ENCODE measurements at regions not wholly inside any gene's neighbourhood (a gene's known extent, or its start where the extent isn't known, plus 50 kb on each side); places are given as distances from the start of the nearest gene placed in this dataset.

- Mint-ChIP-seq H3K9me3 (peaks cover 0 to 5% (median 0%) of the 10 kb centered on the region in 7 donors), H3K4me1 (no peaks in the 10 kb centered on the region), H3K27me3 (ENCODE audit: low read depth in 3 of 3) (peaks cover 0 to 2% (median 0%) of the 10 kb centered on the region in 3 donors), H3K27ac (no peak overlapping the region), H3K4me3 (no peak overlapping the region), H3K36me3 (no peaks in the 10 kb centered on the region)
- no peak overlapping the region for H3K9ac ChIP-seq (ENCODE audit: insufficient read depth, low read length, poor library complexity, severe bottlenecking)
- no peak overlapping the region for H2AFZ ChIP-seq (ENCODE audit: insufficient read depth, low read depth, low read length, poor library complexity, severe bottlenecking)
- no peaks in the 10 kb centered on the region for H3K79me2 ChIP-seq (ENCODE audit: insufficient read depth, low read length)
- no peak for TF ChIP-seq CTCF (IDR thresholded peaks at IDR 0.05)
- no peaks in the 10 kb centered on the region for H4K20me1 ChIP-seq (ENCODE audit: insufficient read depth, low read length)
- no peak overlapping the region for H3K4me2 ChIP-seq (replicated peaks; ENCODE audit: extremely low read depth, low read length, poor library complexity, severe bottlenecking)
- no peaks in the 10 kb centered on the region for H3K9me3 ChIP-seq (replicated peaks in 1 of 2; ENCODE audit: control insufficient read depth in 1 of 2, insufficient read depth in 1 of 2, low read length in 2 of 2)
- intact Hi-C loops (cut with micrococcal nuclease) = no loop called here
- H3K36me3 ChIP-seq (replicated peaks in 1 of 2; ENCODE audit: control insufficient read depth in 1 of 2, insufficient read depth in 2 of 2, low read length in 2 of 2) = no peaks in the 10 kb centered on the region
- no peaks in the 10 kb centered on the region for H3K27me3 ChIP-seq (ENCODE audit: control insufficient read depth in 2 of 2, insufficient read depth in 2 of 2, low read length in 2 of 2)
- H3K27ac ChIP-seq (ENCODE audit: low read depth in 1 of 2, low read length in 2 of 2) = no peak overlapping the region
- WGBS (ENCODE audit: insufficient coverage) = 62% methylated on average over 3 of the region's 7 CpGs
- no peak overlapping the region for H3K4me3 ChIP-seq (replicated peaks in 1 of 3; ENCODE audit: low read depth in 2 of 3, low read length in 3 of 3)
- H3K4me1 ChIP-seq (ENCODE audit: control insufficient read depth in 1 of 2, insufficient read depth in 2 of 2, low read length in 2 of 2) = no peaks in the 10 kb centered on the region
- no peak for DNase-seq
Measured at GRCh38 chr9:119852390-119852789, 483.2 kb upstream of the BRINP1 start.

DNA sequence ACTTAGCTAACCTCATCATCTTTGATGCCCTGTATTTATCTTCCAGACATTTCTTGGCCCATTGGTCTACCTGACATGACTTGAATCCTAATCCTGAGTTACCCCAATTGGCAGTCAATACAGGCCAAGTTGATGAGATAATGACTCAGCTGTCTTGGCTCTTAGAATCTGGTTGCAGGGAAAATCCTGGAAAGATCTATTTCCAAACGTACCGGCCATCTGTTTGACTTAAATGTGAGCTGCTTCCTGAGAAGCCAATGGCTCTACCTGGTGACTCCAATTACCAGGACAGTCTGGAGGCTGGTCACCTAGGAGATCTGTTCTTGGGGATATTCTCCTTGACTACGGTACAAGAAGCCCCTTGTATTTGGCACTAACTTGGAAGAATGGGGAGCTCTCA lies 475.2 kb upstream of the BRINP1 start:
- no peak for TF ChIP-seq CTCF (IDR thresholded peaks at IDR 0.05)
- no peak overlapping the region for H3K4me3 ChIP-seq (replicated peaks in 1 of 3; ENCODE audit: low read depth in 2 of 3, low read length in 3 of 3)
- H3K27ac ChIP-seq (ENCODE audit: low read depth in 1 of 2, low read length in 2 of 2) = no peak overlapping the region
- H3K9ac ChIP-seq (ENCODE audit: insufficient read depth, low read length, poor library complexity, severe bottlenecking) = no peak overlapping the region
- H4K20me1 ChIP-seq (ENCODE audit: insufficient read depth, low read length) = no peaks in the 10 kb centered on the region
- no peaks in the 10 kb centered on the region for H3K79me2 ChIP-seq (ENCODE audit: insufficient read depth, low read length)
- H3K9me3 ChIP-seq (replicated peaks in 1 of 2; ENCODE audit: control insufficient read depth in 1 of 2, insufficient read depth in 1 of 2, low read length in 2 of 2) = peaks cover 0 to 4% of the 10 kb centered on the region in 2 donors
- DNase-seq = no peak
- H3K4me3 Mint-ChIP-seq = no peak overlapping the region
- WGBS (ENCODE audit: insufficient coverage) = 100% methylated on average over 1 of the region's 3 CpGs
- intact Hi-C loops (cut with micrococcal nuclease) = no loop called here
- H3K36me3 Mint-ChIP-seq = no peaks in the 10 kb centered on the region
- H3K4me1 ChIP-seq (ENCODE audit: control insufficient read depth in 1 of 2, insufficient read depth in 2 of 2, low read length in 2 of 2) = no peaks in the 10 kb centered on the region
- no peaks in the 10 kb centered on the region for H3K36me3 ChIP-seq (replicated peaks in 1 of 2; ENCODE audit: control insufficient read depth in 1 of 2, insufficient read depth in 2 of 2, low read length in 2 of 2)
- H2AFZ ChIP-seq (ENCODE audit: insufficient read depth, low read depth, low read length, poor library complexity, severe bottlenecking) = no peak overlapping the region
- peaks cover 0 to 6% (median 4%) of the 10 kb centered on the region in 7 donors for H3K9me3 Mint-ChIP-seq
- H3K27me3 ChIP-seq (ENCODE audit: control insufficient read depth in 2 of 2, insufficient read depth in 2 of 2, low read length in 2 of 2) = no peaks in the 10 kb centered on the region
- H3K4me1 Mint-ChIP-seq = no peaks in the 10 kb centered on the region
- no peak overlapping the region for H3K4me2 ChIP-seq (replicated peaks; ENCODE audit: extremely low read depth, low read length, poor library complexity, severe bottlenecking)
- peaks cover 0 to 1% (median 0%) of the 10 kb centered on the region in 3 donors for H3K27me3 Mint-ChIP-seq (ENCODE audit: low read depth in 3 of 3)
- no peak overlapping the region for H3K27ac Mint-ChIP-seq

All from CD14-positive monocyte (primary cell).